IMR-90 (cell line): ENCODE measurements at regions not wholly inside any gene's neighbourhood (a gene's known extent, or its start where the extent isn't known, plus 50 kb on each side); places are given as distances from the start of the nearest gene placed in this dataset.

Experiments
- ATAC-seq: fragments of 200-7000 bp; cut with Tn5 transposase; 2 replicates; pipeline ENCODE4 v1.9.1; 2020; ENCODE audit warnings: low read depth, mild to moderate bottlenecking, moderate library complexity
- BruUV-seq: library from RNA; stranded (reverse); fragments of 400-500 nt; replicated peaks from 2 replicates; lab custom pipeline; 2021; lab: Mats Ljungman, UMichigan
- CTCF ChIA-PET: fragments of 300-600 bp; formaldehyde crosslinking; extraction: SDS; loops from one replicate; lab custom pipeline; 2021; ENCODE audit warnings: antibody characterized with exemption; lab: Yijun Ruan, JAX
- POLR2A ChIA-PET: fragments of 300-600 bp; sonication (Branson Sonifier 250); formaldehyde crosslinking; loops from one replicate; lab custom pipeline; 2022; ENCODE audit warnings: antibody characterized with exemption; ENCODE audit not compliant: unreplicated experiment; lab: Charles Lee
- DNase-seq: peaks from one replicate; pipeline ENCODE4 v3.0.0; 2013
- H2AFZ ChIP-seq: replicated peaks from 2 replicates; pipeline ENCODE3; 2013; ENCODE audit warnings: low read length, mild to moderate bottlenecking; ENCODE audit not compliant: poor library complexity
- H2AK5ac ChIP-seq: 2 replicates; pipeline ENCODE4 v1.6.1; 2013; ENCODE audit warnings: low read depth, low read length, inconsistent platforms
- H2AK9ac ChIP-seq: replicated peaks from 2 replicates; pipeline ENCODE3; 2013; ENCODE audit warnings: mild to moderate bottlenecking, low read depth, low read length, moderate library complexity; ENCODE audit not compliant: poor library complexity
- H2BK120ac ChIP-seq: 2 replicates; pipeline ENCODE4 v1.6.1; 2013; ENCODE audit warnings: low read depth, low read length, inconsistent platforms
- H2BK15ac ChIP-seq: 3 replicates; pipeline ENCODE4 v1.6.1; 2013; ENCODE audit warnings: low read depth, low read length, inconsistent platforms
- H2BK20ac ChIP-seq: 2 replicates; pipeline ENCODE4 v1.6.1; 2013; ENCODE audit warnings: low read depth, mild to moderate bottlenecking, inconsistent platforms, low read length, moderate library complexity
- H2BK5ac ChIP-seq: 2 replicates; pipeline ENCODE4 v1.6.1; 2013; ENCODE audit warnings: mild to moderate bottlenecking, low read depth, low read length, inconsistent platforms; ENCODE audit not compliant: poor library complexity, severe bottlenecking
- H3K14ac ChIP-seq: replicated peaks from 2 replicates; pipeline ENCODE4 v1.6.1; 2013; ENCODE audit warnings: low read depth, low read length, inconsistent platforms
- H3K18ac ChIP-seq: 2 replicates; pipeline ENCODE4 v1.6.1; 2013; ENCODE audit warnings: low read depth, low read length, control low read depth
- H3K23ac ChIP-seq: 2 replicates; pipeline ENCODE4 v1.6.1; 2013; ENCODE audit warnings: low read depth, low read length, inconsistent platforms
- H3K27ac ChIP-seq: 2 replicates; pipeline ENCODE4 v1.5.1; 2013; ENCODE audit warnings: mild to moderate bottlenecking, control low read depth, low read length; ENCODE audit not compliant: insufficient read depth
- H3K27me3 ChIP-seq: 2 replicates; pipeline ENCODE4 v1.6.1; 2013; ENCODE audit warnings: low read length; ENCODE audit not compliant: control insufficient read depth, insufficient read depth
- H3K36me3 ChIP-seq: 2 replicates; pipeline ENCODE4 v1.6.1; 2013; ENCODE audit warnings: low read length, mixed read lengths; ENCODE audit not compliant: control insufficient read depth, insufficient read depth
- H3K4ac ChIP-seq: 2 replicates; pipeline ENCODE4 v1.6.1; 2013; ENCODE audit warnings: low read depth, low read length, inconsistent platforms
- H3K4me1 ChIP-seq: 2 replicates; pipeline ENCODE4 v1.6.1; 2013; ENCODE audit warnings: low read length, mixed read lengths; ENCODE audit not compliant: control insufficient read depth, insufficient read depth
- H3K4me2 ChIP-seq: 2 replicates; pipeline ENCODE4 v1.6.1; 2013; ENCODE audit warnings: low read depth, mild to moderate bottlenecking, control low read depth, low read length, moderate library complexity
- H3K4me3 ChIP-seq: 2 replicates; pipeline ENCODE4 v1.5.1; 2013; ENCODE audit warnings: low read depth, mild to moderate bottlenecking, control low read depth, low read length, moderate library complexity; ENCODE audit not compliant: insufficient read depth
- H3K56ac ChIP-seq: 2 replicates; pipeline ENCODE4 v1.6.1; 2013; ENCODE audit warnings: low read length, inconsistent platforms; ENCODE audit not compliant: insufficient read depth; ENCODE audit errors: extremely low read depth
- H3K79me1 ChIP-seq, 2 experiments: 2 replicates each; pipeline ENCODE4 v1.6.1; 2013; ENCODE audit warnings: low read length in 2 of 2, inconsistent platforms in 1 of 2, low read depth in 1 of 2
- H3K9ac ChIP-seq: 2 replicates; pipeline ENCODE4 v1.6.1; 2013; ENCODE audit warnings: low read depth, low read length, control low read depth
- H3K9me1 ChIP-seq: 2 replicates; pipeline ENCODE4 v1.6.1; 2013; ENCODE audit warnings: low read length, inconsistent platforms; ENCODE audit not compliant: insufficient read depth
- H3K9me3 ChIP-seq: 2 replicates; pipeline ENCODE4 v1.6.1; 2013; ENCODE audit warnings: low read length; ENCODE audit not compliant: control insufficient read depth, insufficient read depth
- H4K20me1 ChIP-seq: 2 replicates; pipeline ENCODE4 v1.6.1; 2013; ENCODE audit warnings: low read length, inconsistent platforms; ENCODE audit not compliant: insufficient read depth
- H4K5ac ChIP-seq: 2 replicates; pipeline ENCODE4 v1.6.1; 2013; ENCODE audit warnings: mild to moderate bottlenecking, low read depth, low read length, control low read depth
- H4K8ac ChIP-seq, 2 experiments: 2 replicates each; pipeline ENCODE4 v1.6.1; 2013; ENCODE audit warnings: low read depth in 2 of 2, low read length in 2 of 2, control low read depth in 1 of 2, inconsistent platforms in 1 of 2
- H4K91ac ChIP-seq: 2 replicates; pipeline ENCODE4 v1.6.1; 2013; ENCODE audit warnings: low read depth, low read length, inconsistent platforms; ENCODE audit not compliant: insufficient read depth
- BHLHE40 ChIP-seq: fragments of 150-350 bp; IDR thresholded peaks from 2 replicates; pipeline ENCODE4 v1.6.1; 2016; ENCODE audit warnings: mild to moderate bottlenecking, low read depth, low read length
- CEBPB ChIP-seq: IDR thresholded peaks from 2 replicates; pipeline ENCODE4 v1.6.1; 2012; ENCODE audit warnings: low read depth, low read length, improper control_type of control experiment
- CHD1 ChIP-seq: IDR thresholded peaks from 2 replicates; pipeline ENCODE4 v1.6.1; 2012; ENCODE audit warnings: low read depth, low read length, improper control_type of control experiment
- FOS ChIP-seq: fragments of 150-350 bp; IDR thresholded peaks from 2 replicates; pipeline ENCODE4 v1.6.1; 2016; ENCODE audit warnings: low read depth, low read length
- MAZ ChIP-seq: IDR thresholded peaks from 2 replicates; pipeline ENCODE4 v1.6.1; 2012; ENCODE audit warnings: low read depth, mild to moderate bottlenecking, low read length, improper control_type of control experiment, moderate library complexity, borderline replicate concordance
- MXI1 ChIP-seq: IDR thresholded peaks from 2 replicates; pipeline ENCODE4 v1.6.1; 2012; ENCODE audit warnings: low read depth, mild to moderate bottlenecking, low read length, moderate library complexity, borderline replicate concordance
- RAD21 ChIP-seq: IDR thresholded peaks from 2 replicates; pipeline ENCODE4 v1.6.1; 2012; ENCODE audit warnings: low read length, improper control_type of control experiment
- RCOR1 ChIP-seq: IDR thresholded peaks from 2 replicates; pipeline ENCODE4 v1.6.1; 2012; ENCODE audit warnings: mild to moderate bottlenecking, low read length, improper control_type of control experiment; ENCODE audit not compliant: insufficient replicate concordance
- SMC3 ChIP-seq: fragments of 150-350 bp; IDR thresholded peaks from 2 replicates; pipeline ENCODE4 v1.6.1; 2016; ENCODE audit warnings: low read depth, mild to moderate bottlenecking, antibody characterized with exemption, low read length, moderate library complexity
- WGBS, 2 experiments: methylation state at CpG; one replicate each; pipeline versions ENCODE4 v1.1.5 to v1.1.7; 2013; ENCODE audit warnings: missing lambda C conversion rate in 2 of 2; ENCODE audit not compliant: insufficient read length in 1 of 2; ENCODE audit errors: extremely low coverage in 2 of 2; 5-methylcytosine and 5-hydroxymethylcytosine counted together
- dilution Hi-C: fragments of 300-500 bp; cut with HindIII; formaldehyde crosslinking; loops from one replicate; pipeline ENCODE4 v1.14.3; 2018; ENCODE audit warnings: low sequenced_read_pairs; ENCODE audit not compliant: unreplicated experiment
- in situ Hi-C: fragments of 300-500 bp; cut with MboI; formaldehyde crosslinking; loops from 3 replicates; pipeline ENCODE4 v1.14.3; 2019; ENCODE audit warnings: low sequenced_read_pairs, inconsistent platforms, mixed read lengths
- intact Hi-C: fragments of 100-400 bp; cut with micrococcal nuclease; formaldehyde crosslinking; loops from 2 replicates; pipeline ENCODE4 v1.10.0; 2022
- TF ChIP-seq, protein P1 (sequence below): fragments of 150-350 bp; IDR thresholded peaks from 2 replicates; pipeline ENCODE4 v1.6.1; 2017; ENCODE audit warnings: mild to moderate bottlenecking, antibody characterized with exemption, low read length, low read depth

DNA sequence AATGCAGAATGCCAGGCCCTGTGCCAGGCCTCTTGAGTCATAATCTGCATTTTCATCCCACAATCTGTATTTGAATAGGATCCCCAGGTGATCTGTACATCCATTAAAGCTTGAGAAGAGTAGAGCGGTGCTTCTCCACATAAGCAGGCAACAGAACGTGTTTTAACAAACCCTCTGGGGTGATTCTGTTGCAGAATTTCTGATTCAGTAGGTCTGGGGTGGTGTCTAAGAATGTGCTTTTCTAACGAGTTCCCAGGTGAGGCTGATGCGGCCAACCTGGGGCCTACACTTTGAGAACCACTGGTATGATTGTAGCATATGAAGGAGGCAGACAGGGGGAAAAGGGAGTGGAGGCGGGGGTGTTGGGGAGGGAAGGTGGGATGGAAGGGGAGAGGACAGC lies 78.4 kb upstream of the POU3F1 start:
- no TSS peak for BruUV-seq
- no peak overlapping the region for H3K14ac ChIP-seq
- H3K4me1 ChIP-seq: no peaks in the 10 kb centered on the region
- no peak overlapping the region for H3K4ac ChIP-seq
- no peak overlapping the region for H2BK20ac ChIP-seq
- no peak overlapping the region for H4K8ac ChIP-seq
- no peaks in the 10 kb centered on the region for H3K9me1 ChIP-seq
- no peaks in the 10 kb centered on the region for H4K20me1 ChIP-seq
- H3K79me1 ChIP-seq: no peaks in the 10 kb centered on the region
- H2BK120ac ChIP-seq: no peak overlapping the region
- H3K27ac ChIP-seq: no peak overlapping the region
- ChIA-PET POLR2A (no interaction called here), CTCF (no interaction called here)
- 70% methylated on average over 2 of the region's 5 CpGs; no CpG with 5 or more reads in 1 of the 2 experiments for WGBS, 2 experiments
- no peak overlapping the region for H2AK9ac ChIP-seq
- no peak overlapping the region for H2BK5ac ChIP-seq
- H3K9me3 ChIP-seq: no peaks in the 10 kb centered on the region
- intact Hi-C loops: no loop called here
- ATAC-seq: no peak
- H3K23ac ChIP-seq: no peak overlapping the region
- H2AK5ac ChIP-seq: no peak overlapping the region
- no peak for DNase-seq
- H2AFZ ChIP-seq: no peak overlapping the region
- H3K56ac ChIP-seq: no peak overlapping the region
- H3K9ac ChIP-seq: no peak overlapping the region
- no peak overlapping the region for H4K5ac ChIP-seq
- H2BK15ac ChIP-seq: no peak overlapping the region
- H3K4me2 ChIP-seq: no peak overlapping the region
- dilution Hi-C loops: no loop called here
- no peak overlapping the region for H4K91ac ChIP-seq
- peaks cover 6% of the 10 kb centered on the region; the same call in 1 of the 2 replicates for H3K27me3 ChIP-seq
- no peak overlapping the region for H3K18ac ChIP-seq
- in situ Hi-C loops: no loop called here
- H3K36me3 ChIP-seq: no peaks in the 10 kb centered on the region
- H3K4me3 ChIP-seq: no peak overlapping the region
- TF ChIP-seq RCOR1 (no peak), FOS (no peak), BHLHE40 (no peak), CHD1 (no peak), MXI1 (no peak), SMC3 (no peak), MAZ (no peak), CEBPB (no peak), RAD21 (no peak)
- TF ChIP-seq, protein P1, sequence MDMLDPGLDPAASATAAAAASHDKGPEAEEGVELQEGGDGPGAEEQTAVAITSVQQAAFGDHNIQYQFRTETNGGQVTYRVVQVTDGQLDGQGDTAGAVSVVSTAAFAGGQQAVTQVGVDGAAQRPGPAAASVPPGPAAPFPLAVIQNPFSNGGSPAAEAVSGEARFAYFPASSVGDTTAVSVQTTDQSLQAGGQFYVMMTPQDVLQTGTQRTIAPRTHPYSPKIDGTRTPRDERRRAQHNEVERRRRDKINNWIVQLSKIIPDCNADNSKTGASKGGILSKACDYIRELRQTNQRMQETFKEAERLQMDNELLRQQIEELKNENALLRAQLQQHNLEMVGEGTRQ: no peak
